ENCODE measurements at regions not wholly inside any gene's neighbourhood (a gene's known extent, or its start where the extent isn't known, plus 50 kb on each side); places are given as distances from the start of the nearest gene placed in this dataset.

DNA sequence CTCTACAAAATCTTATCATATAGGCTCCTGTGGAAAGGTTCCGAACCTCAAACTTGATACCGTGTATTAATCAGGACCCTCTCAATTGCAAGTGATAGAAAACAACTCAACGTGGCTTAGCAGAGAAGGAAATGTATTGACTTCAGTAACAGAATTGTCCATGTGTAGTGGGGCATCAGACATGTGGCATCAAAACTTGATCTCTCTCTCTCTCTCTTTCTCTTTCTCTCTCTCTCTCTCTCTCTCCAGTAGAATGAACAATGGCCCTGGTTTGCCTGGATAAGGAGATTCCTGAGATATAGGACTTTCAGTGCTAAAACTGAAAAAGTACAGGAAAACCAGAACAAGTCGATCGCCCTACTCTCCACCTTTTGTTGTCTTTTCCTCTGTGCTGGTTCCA lies 168.2 kb downstream of the DRD1 start:
- no peaks in the 10 kb centered on the region for H3K4me1 ChIP-seq
- no peak for DNase-seq (ENCODE audit: low spot score in 2 of 2)
- H3K27ac ChIP-seq: no peak overlapping the region
- no peaks in the 10 kb centered on the region for H3K36me3 ChIP-seq
- intact Hi-C loops (cut with DNase I; ENCODE audit: low total_unique reads): no loop called here
- H3K4me3 ChIP-seq: no peak overlapping the region
- H3K27me3 ChIP-seq: peaks cover 0 to 7% of the 10 kb centered on the region in 2 donors
- TF ChIP-seq, protein P1, sequence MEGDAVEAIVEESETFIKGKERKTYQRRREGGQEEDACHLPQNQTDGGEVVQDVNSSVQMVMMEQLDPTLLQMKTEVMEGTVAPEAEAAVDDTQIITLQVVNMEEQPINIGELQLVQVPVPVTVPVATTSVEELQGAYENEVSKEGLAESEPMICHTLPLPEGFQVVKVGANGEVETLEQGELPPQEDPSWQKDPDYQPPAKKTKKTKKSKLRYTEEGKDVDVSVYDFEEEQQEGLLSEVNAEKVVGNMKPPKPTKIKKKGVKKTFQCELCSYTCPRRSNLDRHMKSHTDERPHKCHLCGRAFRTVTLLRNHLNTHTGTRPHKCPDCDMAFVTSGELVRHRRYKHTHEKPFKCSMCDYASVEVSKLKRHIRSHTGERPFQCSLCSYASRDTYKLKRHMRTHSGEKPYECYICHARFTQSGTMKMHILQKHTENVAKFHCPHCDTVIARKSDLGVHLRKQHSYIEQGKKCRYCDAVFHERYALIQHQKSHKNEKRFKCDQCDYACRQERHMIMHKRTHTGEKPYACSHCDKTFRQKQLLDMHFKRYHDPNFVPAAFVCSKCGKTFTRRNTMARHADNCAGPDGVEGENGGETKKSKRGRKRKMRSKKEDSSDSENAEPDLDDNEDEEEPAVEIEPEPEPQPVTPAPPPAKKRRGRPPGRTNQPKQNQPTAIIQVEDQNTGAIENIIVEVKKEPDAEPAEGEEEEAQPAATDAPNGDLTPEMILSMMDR (IDR thresholded peaks at IDR 0.05): no peak
- TF ChIP-seq POLR2A (IDR thresholded peaks at IDR 0.05): no peak
- no peak for TF ChIP-seq POLR2AphosphoS5 (IDR thresholded peaks at IDR 0.05)
- H3K9me3 ChIP-seq: no peaks in the 10 kb centered on the region

DNA sequence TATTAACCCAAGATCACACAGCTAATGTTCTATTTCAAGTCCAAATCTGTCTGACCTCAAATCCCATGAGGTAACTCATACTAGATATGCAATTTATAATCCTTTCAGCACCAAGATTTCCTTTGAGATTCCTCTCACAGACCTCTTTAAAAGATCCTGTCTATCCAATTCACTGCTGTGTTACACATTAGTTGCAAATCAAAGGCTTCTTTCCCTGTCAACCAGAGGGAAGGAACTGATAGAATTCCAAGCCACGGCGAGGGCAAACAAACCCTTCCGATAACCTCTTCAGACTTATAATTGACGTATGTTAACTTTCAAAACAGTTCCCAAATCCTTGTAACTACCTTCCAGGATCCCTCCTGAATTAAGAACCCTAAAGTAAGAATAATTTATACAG lies 168.9 kb downstream of the DRD1 start:
- Histone ChIP-seq H3K4me3 (no peak overlapping the region), H3K4me1 (no peaks in the 10 kb centered on the region), H3K27ac (no peak overlapping the region), H3K9me3 (no peaks in the 10 kb centered on the region), H3K27me3 (peaks cover 0 to 7% of the 10 kb centered on the region in 2 donors), H3K36me3 (no peaks in the 10 kb centered on the region)
- intact Hi-C loops (cut with DNase I; ENCODE audit: low total_unique reads): no loop called here
- no peak for DNase-seq (ENCODE audit: low spot score in 2 of 2)
- TF ChIP-seq POLR2A (IDR thresholded peaks at IDR 0.05) (no peak), POLR2AphosphoS5 (IDR thresholded peaks at IDR 0.05) (no peak)
- TF ChIP-seq, protein P1 (IDR thresholded peaks at IDR 0.05): no peak

DNA sequence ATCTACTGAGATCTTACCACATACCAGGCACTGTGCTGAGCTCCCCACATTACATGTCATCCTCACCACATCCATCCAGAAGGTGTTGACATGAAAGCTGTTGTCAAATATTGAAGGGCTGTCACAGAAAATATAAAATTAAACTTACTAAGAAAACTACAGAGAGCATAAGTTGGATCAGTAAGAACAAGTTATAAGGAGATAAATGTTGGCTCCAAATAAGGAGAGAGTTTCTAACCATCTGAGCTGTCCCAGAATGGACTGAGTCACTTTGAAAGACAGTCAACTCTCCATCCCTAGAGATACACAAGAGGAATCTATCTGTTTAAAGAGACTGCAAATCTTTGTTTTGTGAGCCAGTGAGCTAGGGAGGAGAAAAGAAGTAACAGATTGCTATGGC lies 169.8 kb downstream of the DRD1 start:
- no peaks in the 10 kb centered on the region for H3K36me3 ChIP-seq
- no peak overlapping the region for H3K4me3 ChIP-seq
- no peaks in the 10 kb centered on the region for H3K4me1 ChIP-seq
- H3K27ac ChIP-seq: no peak overlapping the region
- TF ChIP-seq, protein P1 (IDR thresholded peaks at IDR 0.05): no peak
- intact Hi-C loops (cut with DNase I; ENCODE audit: low total_unique reads): no loop called here
- H3K27me3 ChIP-seq: peaks cover 0 to 7% of the 10 kb centered on the region in 2 donors
- no peaks in the 10 kb centered on the region for H3K9me3 ChIP-seq
- no peak for DNase-seq (ENCODE audit: low spot score in 2 of 2)

DNA sequence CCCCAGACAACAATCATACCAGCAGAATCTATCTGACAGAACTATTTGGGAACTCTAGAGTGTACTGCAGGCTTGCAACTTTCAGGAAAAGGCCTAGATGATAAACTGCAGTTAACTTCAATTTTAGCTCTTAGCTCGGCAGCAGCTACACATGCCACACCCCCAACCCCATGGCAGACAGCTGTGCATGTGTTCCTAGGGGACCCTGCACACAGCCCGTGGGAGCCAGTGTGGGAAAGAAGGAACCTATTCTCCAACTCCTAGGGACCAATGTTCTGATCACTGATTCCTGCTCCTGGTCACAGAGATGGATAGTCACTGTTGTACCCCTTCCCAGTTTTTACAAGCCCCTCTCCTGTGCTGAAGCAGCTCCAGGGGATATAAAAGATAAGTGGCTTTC lies 179.6 kb downstream of the DRD1 start:
- no peak overlapping the region for H3K27ac ChIP-seq
- TF ChIP-seq POLR2A (IDR thresholded peaks at IDR 0.05) (no peak), POLR2AphosphoS5 (IDR thresholded peaks at IDR 0.05) (no peak)
- TF ChIP-seq, protein P1 (IDR thresholded peaks at IDR 0.05): no peak
- no peaks in the 10 kb centered on the region for H3K4me1 ChIP-seq
- H3K36me3 ChIP-seq: no peaks in the 10 kb centered on the region
- H3K4me3 ChIP-seq: no peak overlapping the region
- intact Hi-C loops (cut with DNase I; ENCODE audit: low total_unique reads): no loop called here
- peaks cover 0 to 6% of the 10 kb centered on the region in 2 donors for H3K9me3 ChIP-seq
- no peaks in the 10 kb centered on the region for H3K27me3 ChIP-seq
- no peak for DNase-seq (ENCODE audit: low spot score in 2 of 2)

DNA sequence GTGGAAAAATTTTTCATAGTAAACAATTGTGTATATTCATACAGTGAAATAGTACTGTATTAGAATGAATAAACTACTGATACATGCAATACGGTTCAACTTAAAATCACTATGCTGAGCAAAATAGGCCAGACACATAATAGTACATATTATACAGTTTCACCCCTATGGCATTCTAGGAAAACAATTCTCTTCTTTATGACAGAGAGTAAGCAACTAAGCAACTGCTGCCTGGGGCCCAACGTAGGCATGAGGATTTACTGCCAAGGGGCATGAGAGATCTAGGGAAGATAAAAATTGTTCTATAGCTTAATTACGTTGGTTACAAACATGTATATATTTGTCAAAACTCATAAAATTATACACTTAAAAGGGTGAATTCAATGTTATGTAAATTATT lies 180.2 kb downstream of the DRD1 start:
- intact Hi-C loops (cut with DNase I; ENCODE audit: low total_unique reads): no loop called here
- no peaks in the 10 kb centered on the region for H3K27me3 ChIP-seq
- peaks cover 0 to 6% of the 10 kb centered on the region in 2 donors for H3K9me3 ChIP-seq
- H3K27ac ChIP-seq: no peak overlapping the region
- no peak for DNase-seq (ENCODE audit: low spot score in 2 of 2)
- H3K36me3 ChIP-seq: no peaks in the 10 kb centered on the region
- no peak overlapping the region for H3K4me3 ChIP-seq
- TF ChIP-seq, protein P1 (IDR thresholded peaks at IDR 0.05): no peak
- TF ChIP-seq POLR2AphosphoS5 (IDR thresholded peaks at IDR 0.05): no peak
- no peak for TF ChIP-seq POLR2A (IDR thresholded peaks at IDR 0.05)
- no peaks in the 10 kb centered on the region for H3K4me1 ChIP-seq

Measured in breast epithelium (tissue), 4 donors.